ENCODE measurements at regions not wholly inside any gene's neighbourhood (a gene's known extent, or its start where the extent isn't known, plus 50 kb on each side); places are given as distances from the start of the nearest gene placed in this dataset.
"Not testable (repeated sequence)": the region's sequence is repeated elsewhere in the genome, so short reads cannot be mapped to it uniquely, and the experiment has no call there.

GRCh38 chr2:36302911-36303310 is 52.7 kb upstream of the CRIM1 start:
- no peak for DNase-seq

GRCh38 chr2:36301843-36302242 is 53.7 kb upstream of the CRIM1 start:
- no peak for DNase-seq

GRCh38 chr2:36300697-36301096 is 54.9 kb upstream of the CRIM1 start:
- DNase-seq, result no peak

GRCh38 chr2:36296798-36297197 is 58.8 kb upstream of the CRIM1 start:
- DNase-seq, result no peak

GRCh38 chr2:36294316-36294721 is 61.3 kb upstream of the CRIM1 start:
- no peak for DNase-seq

GRCh38 chr2:36290306-36290856 is 65.2 kb upstream of the CRIM1 start:
- DNase-seq, result no peak

GRCh38 chr2:36289731-36290130 is 65.8 kb upstream of the CRIM1 start:
- no peak for DNase-seq

- DNase-seq, result no peak
Measured at GRCh38 chr2:36287363-36288275, 68.0 kb upstream of the CRIM1 start.

- not testable (repeated sequence) for DNase-seq
Measured at GRCh38 chr2:36279506-36279905, 76.1 kb upstream of the CRIM1 start.

- no peak for DNase-seq
Measured at GRCh38 chr2:36277881-36278523, 77.6 kb upstream of the CRIM1 start.

- DNase-seq, result no peak
Measured at GRCh38 chr2:36277146-36277808, 78.3 kb upstream of the CRIM1 start.

GRCh38 chr2:36271266-36271665 is 84.3 kb upstream of the CRIM1 start:
- DNase-seq, result no peak

GRCh38 chr2:36270758-36271157 is 84.8 kb upstream of the CRIM1 start:
- DNase-seq, result no peak

GRCh38 chr2:36267194-36267593 is 88.4 kb upstream of the CRIM1 start:
- no peak for DNase-seq

- DNase-seq, result no peak
Measured at GRCh38 chr2:36266536-36267121, 88.9 kb upstream of the CRIM1 start.

GRCh38 chr2:36262581-36262980 is 93.0 kb upstream of the CRIM1 start:
- DNase-seq, result no peak

- no peak for DNase-seq
Measured at GRCh38 chr2:36255863-36256262, 99.7 kb upstream of the CRIM1 start.

- DNase-seq, result no peak
Measured at GRCh38 chr2:36253086-36253485, 102.5 kb upstream of the CRIM1 start.

- DNase-seq, result no peak
Measured at GRCh38 chr2:36246320-36246990, 109.1 kb upstream of the CRIM1 start.

- no peak for DNase-seq
Measured at GRCh38 chr2:36245651-36246050, 109.9 kb upstream of the CRIM1 start.

GRCh38 chr2:36238106-36238505 is 117.5 kb upstream of the CRIM1 start:
- DNase-seq, result no peak

- DNase-seq, result no peak
Measured at GRCh38 chr2:36235882-36236281, 119.7 kb upstream of the CRIM1 start.

GRCh38 chr2:36235426-36235825 is 120.2 kb upstream of the CRIM1 start:
- no peak for DNase-seq

Data from NCI-H2029 treated with DMSO at 0.1 percent for 48 hours (cell line).